ENCODE measurements at regions not wholly inside any gene's neighbourhood (a gene's known extent, or its start where the extent isn't known, plus 50 kb on each side); places are given as distances from the start of the nearest gene placed in this dataset.

DNA sequence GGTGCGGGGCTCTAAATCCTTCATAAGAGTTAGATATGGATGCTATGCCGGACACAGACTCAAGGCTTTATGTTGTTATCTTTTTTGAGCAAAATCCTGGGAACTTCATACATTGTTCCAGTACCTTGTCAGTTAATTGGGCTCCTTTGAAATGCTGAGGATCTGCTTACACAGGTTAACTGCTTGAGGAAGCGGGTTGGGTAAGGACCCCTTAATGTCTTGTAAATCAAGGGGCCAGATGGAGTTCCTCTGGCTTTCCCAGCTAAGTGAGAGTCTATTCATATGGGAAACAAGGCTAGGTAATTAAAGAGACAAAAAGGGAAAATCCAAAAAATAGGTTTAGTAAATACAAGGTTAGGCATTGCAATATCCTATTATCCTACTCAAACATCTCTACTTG lies 141.5 kb downstream of the OR2B2 start:
- POLR2A ChIA-PET (ENCODE audit: unreplicated experiment), result no interaction called here

DNA sequence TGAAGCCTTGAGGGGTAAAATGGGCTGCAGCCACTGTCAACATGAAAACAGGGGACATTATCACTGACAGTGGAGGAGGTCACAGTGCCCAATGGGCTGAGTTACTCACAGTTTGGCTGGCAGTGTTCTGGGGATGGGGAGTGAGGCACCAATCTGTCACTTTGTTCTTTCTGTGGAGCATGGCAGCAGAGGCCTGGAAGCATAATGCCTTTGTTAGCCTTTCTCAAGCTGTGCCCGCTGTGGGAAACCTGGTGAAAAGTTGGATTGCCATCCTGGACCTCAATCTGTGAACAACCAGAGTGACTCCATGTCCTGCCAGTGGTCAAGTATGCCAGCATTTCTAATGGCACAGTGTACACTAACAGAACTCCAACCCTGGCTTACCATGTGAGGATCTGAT lies 143.6 kb downstream of the OR2B2 start:
- H3K9me2 ChIP-seq (replicated peaks; ENCODE audit: low read length), result no peaks in the 10 kb centered on the region
- H3K9ac ChIP-seq (ENCODE audit: low read length), result no peak overlapping the region
- H4K20me1 ChIP-seq (ENCODE audit: low read length), result no peaks in the 10 kb centered on the region
- no peak overlapping the region for H3K4me3 ChIP-seq (ENCODE audit: low read length)
- DNase-seq (no peak), ATAC-seq (no peak)
- no peak overlapping the region for H3K27ac ChIP-seq (ENCODE audit: low read length)
- POLR2A ChIA-PET (ENCODE audit: unreplicated experiment), result no interaction called here
- H3K36me3 ChIP-seq (ENCODE audit: low read depth, low read length), result no peaks in the 10 kb centered on the region
- no peak overlapping the region for H2AFZ ChIP-seq (ENCODE audit: low read length)
- no TSS peak for BruUV-seq (replicated peaks)
- intact Hi-C loops (cut with micrococcal nuclease), result no loop called here
- no peak for TF ChIP-seq EZH2phosphoT487 (IDR thresholded peaks at IDR 0.05; ENCODE audit: borderline replicate concordance, low read length)
- no peak for TF ChIP-seq EZH2 (IDR thresholded peaks at IDR 0.05; ENCODE audit: low read length, unreplicated experiment)
- TF ChIP-seq, protein P1, sequence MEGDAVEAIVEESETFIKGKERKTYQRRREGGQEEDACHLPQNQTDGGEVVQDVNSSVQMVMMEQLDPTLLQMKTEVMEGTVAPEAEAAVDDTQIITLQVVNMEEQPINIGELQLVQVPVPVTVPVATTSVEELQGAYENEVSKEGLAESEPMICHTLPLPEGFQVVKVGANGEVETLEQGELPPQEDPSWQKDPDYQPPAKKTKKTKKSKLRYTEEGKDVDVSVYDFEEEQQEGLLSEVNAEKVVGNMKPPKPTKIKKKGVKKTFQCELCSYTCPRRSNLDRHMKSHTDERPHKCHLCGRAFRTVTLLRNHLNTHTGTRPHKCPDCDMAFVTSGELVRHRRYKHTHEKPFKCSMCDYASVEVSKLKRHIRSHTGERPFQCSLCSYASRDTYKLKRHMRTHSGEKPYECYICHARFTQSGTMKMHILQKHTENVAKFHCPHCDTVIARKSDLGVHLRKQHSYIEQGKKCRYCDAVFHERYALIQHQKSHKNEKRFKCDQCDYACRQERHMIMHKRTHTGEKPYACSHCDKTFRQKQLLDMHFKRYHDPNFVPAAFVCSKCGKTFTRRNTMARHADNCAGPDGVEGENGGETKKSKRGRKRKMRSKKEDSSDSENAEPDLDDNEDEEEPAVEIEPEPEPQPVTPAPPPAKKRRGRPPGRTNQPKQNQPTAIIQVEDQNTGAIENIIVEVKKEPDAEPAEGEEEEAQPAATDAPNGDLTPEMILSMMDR (conservative IDR thresholded peaks at IDR 0.05; ENCODE audit: low read depth, low read length), result no peak
- H3K4me1 ChIP-seq (ENCODE audit: insufficient read depth, low read length), result peaks cover 5% of the 10 kb centered on the region
- CTCF ChIA-PET, result no interaction called here
- H3K27me3 ChIP-seq (ENCODE audit: low read length), result no peaks in the 10 kb centered on the region
- no peaks in the 10 kb centered on the region for H3F3A ChIP-seq (ENCODE audit: low read length, unreplicated experiment)
- H3K9me3 ChIP-seq (ENCODE audit: low read length), result no peaks in the 10 kb centered on the region
- no peak overlapping the region for H3K4me2 ChIP-seq (ENCODE audit: low read length)
- no peaks in the 10 kb centered on the region for H3K79me2 ChIP-seq (ENCODE audit: low read length)

More for the DNA sequence above, 141.5 kb downstream of the OR2B2 start:
- TF ChIP-seq EZH2phosphoT487 (IDR thresholded peaks at IDR 0.05; ENCODE audit: borderline replicate concordance, low read length), result no peak
- TF ChIP-seq EZH2 (IDR thresholded peaks at IDR 0.05; ENCODE audit: low read length, unreplicated experiment), result no peak
- TF ChIP-seq, protein P1 (conservative IDR thresholded peaks at IDR 0.05; ENCODE audit: low read depth, low read length), result no peak
- ATAC-seq (no peak), DNase-seq (no peak)
- Histone ChIP-seq H3F3A (ENCODE audit: low read length, unreplicated experiment) (no peaks in the 10 kb centered on the region), H3K4me1 (ENCODE audit: insufficient read depth, low read length) (peaks cover 9% of the 10 kb centered on the region), H2AFZ (ENCODE audit: low read length) (no peak overlapping the region), H3K4me2 (ENCODE audit: low read length) (no peak overlapping the region), H3K36me3 (ENCODE audit: low read depth, low read length) (no peaks in the 10 kb centered on the region), H3K79me2 (ENCODE audit: low read length) (no peaks in the 10 kb centered on the region), H3K27me3 (ENCODE audit: low read length) (no peaks in the 10 kb centered on the region), H3K4me3 (ENCODE audit: low read length) (no peak overlapping the region), H3K9ac (ENCODE audit: low read length) (no peak overlapping the region), H3K27ac (ENCODE audit: low read length) (no peak overlapping the region), H3K9me2 (replicated peaks; ENCODE audit: low read length) (no peaks in the 10 kb centered on the region), H3K9me3 (ENCODE audit: low read length) (no peaks in the 10 kb centered on the region), H4K20me1 (ENCODE audit: low read length) (no peaks in the 10 kb centered on the region)
- CTCF ChIA-PET, result no interaction called here
- BruUV-seq (replicated peaks), result no TSS peak
- intact Hi-C loops (cut with micrococcal nuclease), result no loop called here

DNA sequence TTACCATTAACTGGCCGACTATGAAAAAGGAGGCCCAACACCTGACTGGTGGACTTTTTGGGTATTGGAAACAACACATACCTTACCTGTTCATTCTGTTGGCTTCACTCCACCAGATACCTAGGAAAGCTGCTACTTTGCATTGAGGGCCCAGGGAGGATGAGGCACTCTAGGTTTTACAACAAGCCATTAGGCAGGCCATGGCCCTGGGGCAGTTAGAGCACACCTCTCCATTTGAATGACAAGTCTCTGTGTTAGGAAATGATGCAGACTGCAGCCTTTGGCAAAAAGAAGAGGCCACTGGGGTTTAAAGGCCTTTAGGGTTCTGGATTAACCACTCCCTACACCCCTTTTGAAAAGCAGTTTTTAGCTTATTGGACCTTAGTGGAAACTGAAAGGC lies 144.3 kb downstream of the OR2B2 start:
- Histone ChIP-seq H3K4me1 (ENCODE audit: insufficient read depth, low read length) (peaks cover 5% of the 10 kb centered on the region), H3K9ac (ENCODE audit: low read length) (no peak overlapping the region), H3K9me2 (replicated peaks; ENCODE audit: low read length) (no peaks in the 10 kb centered on the region), H3K9me3 (ENCODE audit: low read length) (no peaks in the 10 kb centered on the region), H3K79me2 (ENCODE audit: low read length) (no peaks in the 10 kb centered on the region), H3K27me3 (ENCODE audit: low read length) (no peaks in the 10 kb centered on the region), H3K27ac (ENCODE audit: low read length) (no peak overlapping the region), H4K20me1 (ENCODE audit: low read length) (no peaks in the 10 kb centered on the region), H2AFZ (ENCODE audit: low read length) (no peak overlapping the region), H3K36me3 (ENCODE audit: low read depth, low read length) (no peaks in the 10 kb centered on the region), H3K4me3 (ENCODE audit: low read length) (no peak overlapping the region), H3K4me2 (ENCODE audit: low read length) (no peak overlapping the region), H3F3A (ENCODE audit: low read length, unreplicated experiment) (no peaks in the 10 kb centered on the region)
- POLR2A ChIA-PET (ENCODE audit: unreplicated experiment), result no interaction called here
- no peak for ATAC-seq
- no TSS peak for BruUV-seq (replicated peaks)
- no peak for TF ChIP-seq EZH2phosphoT487 (IDR thresholded peaks at IDR 0.05; ENCODE audit: borderline replicate concordance, low read length)
- no peak for TF ChIP-seq EZH2 (IDR thresholded peaks at IDR 0.05; ENCODE audit: low read length, unreplicated experiment)
- TF ChIP-seq, protein P1 (conservative IDR thresholded peaks at IDR 0.05; ENCODE audit: low read depth, low read length), result no peak
- CTCF ChIA-PET, result no interaction called here
- no peak for DNase-seq
- intact Hi-C loops (cut with micrococcal nuclease), result no loop called here

Data from PC-3 (cell line).